Stimulated activated CD4-positive, alpha-beta T cell treated with anti-CD3 and anti-CD28 coated beads, Interleukin-1b, Interleukin-23, amount 100 ng/mL, for 4 hours (primary cell): ENCODE measurements at regions not wholly inside any gene's neighbourhood (a gene's known extent, or its start where the extent isn't known, plus 50 kb on each side); places are given as distances from the start of the nearest gene placed in this dataset.

Experiments used
- DNase-seq, 2 donors: peaks; one replicate each; pipeline ENCODE4 v3.0.0-alpha.2; 2020; ENCODE audit warnings: low read depth in 2 of 2

DNA sequence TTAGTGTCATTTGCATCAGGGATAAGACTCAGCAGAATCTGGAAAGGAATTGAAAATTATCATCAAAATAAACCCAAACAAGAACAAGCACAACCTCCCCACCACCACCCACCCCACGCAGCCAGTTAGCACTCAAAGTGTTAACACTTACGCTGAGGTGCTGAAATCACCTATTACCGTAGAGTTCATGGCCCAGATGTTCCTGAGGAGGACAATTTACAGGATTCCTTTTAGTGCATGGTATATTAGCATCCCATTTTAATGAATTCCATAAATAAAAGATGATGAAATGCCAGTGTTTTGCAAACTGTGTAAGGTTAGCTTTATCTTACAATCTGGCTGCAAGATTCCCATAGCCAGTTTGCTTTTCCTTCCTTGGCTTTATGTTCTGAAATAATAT lies 359.3 kb upstream of the SOX11 start:
- no peak for DNase-seq

DNA sequence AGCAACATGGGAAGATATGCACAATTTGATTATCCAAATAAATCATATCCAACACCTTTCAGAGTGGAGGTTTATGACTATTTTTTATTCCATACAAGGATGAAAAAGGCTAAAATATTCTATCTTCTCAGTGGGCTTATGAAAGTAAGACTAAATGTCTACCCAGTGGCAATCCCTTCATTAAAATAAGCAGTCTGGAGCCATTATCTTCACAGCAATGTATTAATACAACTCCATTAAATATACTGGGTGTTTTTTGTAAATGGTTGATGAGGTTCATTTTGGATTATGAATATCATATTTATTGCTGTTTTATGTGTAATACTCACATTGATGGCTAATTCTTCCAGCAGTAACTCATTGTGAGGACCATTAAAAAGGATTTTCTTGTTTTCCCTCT lies 352.7 kb upstream of the SOX11 start:
- DNase-seq = no peak

DNA sequence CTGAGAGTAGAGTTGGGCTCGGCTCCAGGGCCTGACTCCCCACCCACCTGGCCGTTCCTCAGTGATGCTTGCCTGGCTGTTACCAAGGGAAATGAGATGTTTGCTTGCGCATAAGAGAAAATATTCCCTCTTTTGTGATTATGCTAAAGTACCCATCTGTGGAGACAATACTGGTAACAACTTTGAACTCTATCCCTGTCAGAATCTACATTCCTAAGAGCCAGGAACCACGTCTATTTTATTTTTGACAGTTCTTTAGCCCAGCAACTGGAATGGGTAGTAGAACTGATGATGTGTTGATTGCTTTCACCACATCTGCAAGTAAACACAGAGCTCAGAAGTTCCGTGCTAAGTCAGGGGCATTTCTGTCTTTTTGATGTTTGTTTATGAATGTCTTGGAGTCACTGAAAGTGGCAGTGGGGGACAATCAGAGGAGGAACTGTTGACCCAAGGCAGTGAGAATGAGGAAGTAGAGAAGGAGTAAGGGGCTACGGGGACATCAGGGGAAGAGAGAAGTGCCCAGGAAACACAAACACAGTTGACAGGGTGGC lies 348.3 kb upstream of the SOX11 start:
- DNase-seq = no peak

DNA sequence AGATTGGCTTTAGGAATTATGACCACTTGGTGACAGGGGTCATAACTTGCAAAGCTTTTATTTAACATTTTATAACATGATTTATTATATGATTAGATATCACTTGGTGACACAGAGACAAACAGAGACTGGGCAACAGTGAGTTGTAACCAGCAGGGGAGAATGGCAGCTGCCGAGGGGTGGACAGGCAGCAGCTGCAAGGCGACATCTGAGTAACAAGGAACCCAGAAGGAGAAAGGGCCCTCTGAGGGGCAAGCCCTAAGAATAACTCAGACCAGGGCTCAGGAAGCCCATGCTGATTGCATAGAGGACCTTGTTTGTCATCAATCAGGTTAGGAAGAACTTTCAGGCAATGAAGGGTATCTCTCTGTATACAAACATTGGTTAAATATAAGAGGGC lies 339.9 kb upstream of the SOX11 start:
- no peak for DNase-seq

DNA sequence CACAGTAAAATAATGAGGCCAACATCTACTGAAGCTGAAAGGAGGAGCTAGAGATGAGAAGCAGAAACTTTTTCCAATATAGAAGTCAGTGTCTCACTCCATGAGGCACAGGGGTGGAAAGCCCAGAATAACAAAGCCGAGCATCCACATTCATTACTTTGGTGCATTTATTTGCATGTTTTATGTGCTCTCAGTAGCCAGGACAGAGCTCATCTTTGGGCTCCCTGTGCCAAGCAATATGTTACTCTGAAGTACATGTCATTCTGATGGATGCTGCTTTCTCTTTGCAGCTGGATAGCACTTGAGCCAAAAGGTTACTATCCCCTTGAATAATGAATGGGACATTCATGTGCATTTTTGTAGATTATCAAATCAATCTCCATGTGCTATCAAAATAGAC lies 338.6 kb upstream of the SOX11 start:
- DNase-seq = no peak

DNA sequence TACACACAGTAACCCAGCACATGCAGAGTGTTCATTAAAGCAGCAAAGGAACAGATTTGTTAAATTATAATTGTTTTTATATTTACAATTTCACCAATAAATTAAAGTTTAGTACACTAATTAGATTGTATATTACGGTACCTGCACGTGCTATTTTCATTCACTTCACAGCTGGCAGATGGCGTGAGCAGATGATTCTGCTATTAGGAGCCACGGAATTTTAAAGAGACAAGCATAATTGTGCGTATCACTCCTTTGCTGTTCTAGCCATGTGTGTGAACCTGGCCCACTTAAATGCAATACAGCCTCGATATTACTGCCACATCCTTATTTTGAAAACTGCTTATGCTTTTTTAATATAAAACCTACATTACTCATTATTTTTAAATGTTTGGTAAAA lies 332.8 kb upstream of the SOX11 start:
- no peak for DNase-seq

DNA sequence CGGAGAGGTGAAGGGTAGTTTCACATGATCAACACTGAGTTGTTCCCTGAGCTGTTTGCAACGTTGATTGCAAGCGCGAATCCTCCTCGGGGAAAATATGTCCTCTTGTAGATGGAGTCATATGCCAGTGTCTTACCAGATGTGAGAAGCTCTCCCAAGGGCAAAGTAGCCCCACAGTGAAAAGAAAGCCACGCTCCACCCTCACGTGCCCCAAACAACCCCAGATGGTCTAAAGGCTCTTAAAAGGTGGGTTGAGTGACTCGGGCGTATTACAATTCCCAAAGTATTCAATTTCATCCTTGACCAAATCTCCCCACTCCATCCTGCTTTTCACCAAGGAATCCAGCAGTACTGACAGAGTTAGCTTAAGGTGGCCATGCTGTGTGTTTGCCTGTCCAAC lies 332.1 kb upstream of the SOX11 start:
- DNase-seq = no peak

DNA sequence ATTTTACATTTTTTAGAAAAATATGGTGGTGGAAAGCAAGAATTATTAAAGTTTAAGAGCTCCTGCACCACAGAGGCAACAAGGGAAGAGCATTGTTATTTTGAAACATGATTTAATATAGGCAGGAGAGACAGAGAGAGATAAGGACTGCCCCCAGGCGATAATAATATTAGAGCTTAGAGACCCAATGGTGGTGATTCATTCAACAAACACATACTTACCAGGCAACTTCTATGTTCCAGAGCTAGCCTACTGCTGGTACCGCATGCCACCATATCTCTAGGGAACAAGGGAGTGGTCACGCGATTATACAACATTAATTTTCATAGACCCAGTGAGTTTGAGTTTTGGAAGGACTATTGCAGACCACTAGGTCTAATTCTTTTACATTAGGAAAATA lies 327.8 kb upstream of the SOX11 start:
- no peak for DNase-seq

DNA sequence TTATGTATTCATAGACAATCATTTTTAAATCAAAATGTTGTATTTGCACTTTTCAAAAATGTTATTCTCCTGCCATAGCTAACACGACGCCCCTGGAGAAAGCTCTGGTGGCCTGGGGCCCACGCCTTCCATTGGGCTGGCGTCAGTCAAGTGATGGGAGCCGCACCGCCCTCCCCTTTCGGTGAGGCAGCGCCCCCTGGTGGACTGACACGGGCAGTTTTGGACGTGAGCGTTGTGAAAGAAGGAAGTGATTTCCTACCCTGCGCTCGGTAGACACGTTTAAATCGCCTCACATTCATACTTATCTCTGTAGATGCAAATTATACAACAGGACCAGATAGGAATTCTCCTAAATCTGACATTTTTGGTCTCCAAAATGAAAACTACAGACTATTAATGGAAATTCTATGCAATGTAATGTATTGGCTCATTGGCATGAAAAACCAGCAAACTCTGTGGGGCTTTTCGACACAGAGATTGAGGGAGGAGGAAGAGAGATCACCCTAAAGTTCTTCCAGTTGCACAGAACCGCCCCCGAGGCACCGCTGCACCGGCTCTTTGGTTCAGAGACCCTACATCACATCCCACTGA lies 326.2 kb upstream of the SOX11 start:
- peak in 1 of 2 donors; percentile 26 for DNase-seq

DNA sequence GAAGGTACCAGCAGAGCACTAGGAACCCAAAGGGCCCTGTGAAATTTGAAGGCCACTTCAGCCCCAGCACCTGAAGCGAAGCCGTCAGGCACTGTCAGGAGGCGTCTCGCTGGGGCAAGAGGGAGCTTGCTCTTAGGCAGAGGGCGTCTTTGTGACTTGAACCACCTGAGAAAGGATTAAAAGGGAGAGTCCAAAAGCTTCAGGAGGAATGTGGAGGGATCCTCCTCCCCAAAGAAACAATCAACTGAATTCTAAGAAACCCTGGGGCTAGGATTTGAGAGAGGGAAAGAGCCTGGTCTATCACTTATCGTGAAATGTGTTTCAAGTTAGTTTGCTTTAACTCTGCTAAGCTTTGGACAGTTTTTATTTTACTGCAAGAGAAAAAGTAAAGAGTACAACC lies 324.9 kb upstream of the SOX11 start:
- no peak for DNase-seq

DNA sequence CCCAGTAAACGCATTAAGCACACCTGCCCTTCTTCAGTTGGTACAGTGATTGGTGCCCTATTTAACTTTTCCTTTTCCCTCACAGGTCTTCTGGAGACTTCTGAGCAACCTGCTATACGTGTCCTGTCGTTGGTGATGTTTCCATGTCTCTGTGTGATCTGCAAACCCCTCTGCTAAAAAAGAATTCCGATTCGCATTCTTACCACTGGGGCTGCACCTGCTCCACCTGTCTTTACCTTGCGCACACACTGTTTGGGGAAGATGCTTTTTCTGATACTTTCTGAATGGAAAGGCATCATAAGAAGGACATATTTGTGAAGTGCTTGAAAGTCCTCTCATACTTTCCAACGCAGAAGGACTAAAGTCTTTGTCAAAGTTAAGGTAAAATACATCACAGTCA lies 323.9 kb upstream of the SOX11 start:
- no peak for DNase-seq

DNA sequence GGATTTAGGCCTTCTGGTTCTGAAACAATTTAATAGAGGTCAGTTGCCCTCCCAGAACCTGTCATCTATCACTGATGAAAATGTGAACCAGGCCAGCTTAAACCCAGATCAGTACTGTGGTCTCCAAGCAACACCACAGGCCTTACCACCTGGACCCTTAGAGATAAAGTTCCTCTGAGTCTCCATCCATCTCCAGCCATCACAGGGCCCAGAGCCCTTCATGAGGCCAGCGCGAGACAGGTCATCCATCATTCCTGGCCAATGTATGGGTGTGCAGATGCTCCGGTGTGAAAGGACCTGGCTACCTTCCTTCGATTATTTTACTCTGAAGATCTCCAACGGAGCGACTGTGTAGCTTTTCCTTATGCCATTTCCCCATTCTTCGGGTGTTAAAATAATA lies 322.7 kb upstream of the SOX11 start:
- DNase-seq = no peak

DNA sequence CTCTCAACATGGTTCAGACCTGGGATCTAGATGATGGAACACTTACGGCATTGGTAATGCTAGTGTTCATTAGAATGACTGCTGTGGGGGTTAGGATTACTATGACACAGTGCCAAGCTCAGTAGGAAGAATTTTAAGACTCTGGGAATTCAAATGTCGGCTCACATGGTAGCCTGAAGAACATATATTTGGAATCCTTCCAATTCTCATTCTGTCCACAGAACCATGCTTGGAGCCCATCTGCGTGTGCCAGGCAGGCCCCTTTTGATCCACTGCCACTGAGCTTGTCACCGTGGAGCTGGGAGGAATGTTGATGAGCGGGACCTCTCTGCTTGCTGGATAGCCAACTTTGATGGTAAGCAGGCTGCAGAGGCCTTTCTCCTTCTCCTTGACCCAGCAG lies 322.0 kb upstream of the SOX11 start:
- DNase-seq = no peak

DNA sequence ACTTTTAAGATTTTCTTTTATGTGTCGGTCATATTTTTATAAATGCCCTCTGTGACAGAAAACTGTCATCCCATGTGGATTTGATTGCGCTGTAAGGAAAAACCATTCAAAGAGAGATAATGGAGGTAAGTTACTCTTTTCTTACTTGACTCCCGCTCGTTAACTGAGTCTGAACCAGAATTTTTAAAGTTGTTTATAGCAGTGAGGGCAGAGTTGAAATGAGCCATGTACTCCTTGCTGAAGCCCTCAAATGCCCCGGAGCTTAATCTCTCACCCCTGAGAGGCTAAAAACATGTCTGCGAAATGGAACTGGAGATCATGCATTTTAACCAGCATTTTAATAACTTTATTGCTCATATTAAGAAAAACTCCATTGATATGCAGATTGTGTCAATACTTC lies 320.0 kb upstream of the SOX11 start:
- no peak for DNase-seq

DNA sequence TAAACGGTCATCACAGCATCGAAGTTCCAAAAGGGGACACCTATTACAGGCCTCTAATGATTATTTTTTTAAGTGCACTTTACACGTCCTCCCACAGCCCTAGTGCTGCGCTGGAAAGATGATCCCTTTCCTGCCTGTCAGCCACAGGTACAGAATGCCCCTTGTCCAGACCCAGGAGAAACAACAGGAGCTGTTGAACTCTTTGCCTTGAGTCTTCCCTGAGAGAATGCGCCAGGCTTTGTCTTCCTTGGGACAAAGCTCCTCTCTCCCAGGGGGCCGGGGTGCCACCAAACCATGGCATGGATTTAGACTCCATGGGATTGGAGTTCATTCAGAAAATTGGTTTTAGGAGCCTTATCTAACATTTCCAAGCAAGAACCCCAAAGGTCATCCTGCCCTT lies 319.0 kb upstream of the SOX11 start:
- DNase-seq = no peak

DNA sequence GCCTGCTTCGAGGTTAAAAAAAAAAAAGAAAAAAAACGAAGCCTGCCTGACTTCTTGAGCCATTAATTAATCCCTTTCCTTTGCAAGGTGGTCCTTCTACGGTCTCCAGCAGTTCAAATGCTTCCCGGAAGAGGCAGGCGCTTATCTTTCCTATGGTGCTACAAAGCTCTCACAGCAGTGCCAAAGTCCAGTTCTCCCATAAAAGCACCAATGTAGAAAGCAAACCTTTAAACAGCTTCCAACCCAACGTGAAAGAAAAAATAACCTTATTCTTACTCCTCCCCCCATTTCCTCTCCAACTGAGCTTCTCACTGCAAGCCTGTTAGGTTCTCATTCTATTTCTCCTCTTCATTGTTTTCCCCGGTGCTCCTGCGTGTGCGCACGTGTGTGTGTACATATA lies 317.4 kb upstream of the SOX11 start:
- no peak for DNase-seq

DNA sequence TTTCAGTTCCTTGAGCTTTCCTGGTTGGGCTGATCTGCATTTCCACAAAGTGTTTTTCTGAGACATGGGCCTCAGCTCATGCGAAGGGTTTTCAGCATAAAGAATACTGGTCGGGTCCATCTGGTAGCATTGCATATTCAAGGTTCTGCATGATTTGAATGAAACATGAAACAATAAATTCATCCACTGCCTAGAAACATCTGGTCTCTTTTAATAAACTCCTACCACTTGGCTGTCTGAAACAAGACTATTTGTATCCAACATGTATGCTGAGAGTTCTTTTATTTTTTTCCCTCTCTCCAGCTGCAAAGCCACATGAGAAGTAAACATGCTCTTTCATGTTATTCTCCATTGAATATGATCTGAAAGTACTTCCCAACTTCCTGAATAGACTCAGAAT lies 314.9 kb upstream of the SOX11 start:
- no peak for DNase-seq

DNA sequence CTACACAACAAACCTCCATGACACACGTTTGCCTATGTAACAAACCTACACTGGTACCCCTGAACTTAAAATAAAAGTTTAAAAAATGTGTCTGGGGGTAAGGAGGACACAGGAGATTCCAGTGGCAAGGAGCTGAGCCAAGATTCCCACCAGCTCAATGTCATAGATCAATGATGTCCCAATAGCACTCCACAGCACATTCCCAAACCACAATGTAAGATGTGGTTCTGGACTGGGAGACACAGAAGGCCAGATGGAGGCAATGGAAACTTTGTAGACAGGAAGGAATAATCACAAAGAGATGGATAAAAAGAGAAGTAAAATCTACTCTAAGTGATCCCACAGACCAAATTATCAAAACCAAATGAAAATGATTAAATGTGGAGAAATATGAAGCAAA lies 312.4 kb upstream of the SOX11 start:
- DNase-seq = no peak

DNA sequence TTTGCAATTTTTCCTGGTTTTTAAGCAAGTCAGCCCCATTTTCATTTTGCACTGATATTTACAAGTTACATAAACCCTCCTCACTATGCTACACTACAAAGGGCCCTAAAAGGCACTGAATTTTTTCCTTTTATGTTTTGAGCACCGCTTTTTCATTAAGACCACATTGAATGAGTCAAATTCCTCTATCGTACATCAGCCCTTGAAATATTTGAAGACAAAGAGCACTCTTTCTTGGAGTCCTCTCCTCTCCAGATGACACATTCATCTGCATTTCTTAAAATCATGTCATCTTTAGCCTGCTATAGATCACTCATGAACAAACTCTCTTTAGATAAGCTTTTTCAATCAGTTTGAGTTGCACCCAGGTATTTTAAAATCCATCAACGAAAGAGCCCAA lies 306.6 kb upstream of the SOX11 start:
- no peak for DNase-seq

DNA sequence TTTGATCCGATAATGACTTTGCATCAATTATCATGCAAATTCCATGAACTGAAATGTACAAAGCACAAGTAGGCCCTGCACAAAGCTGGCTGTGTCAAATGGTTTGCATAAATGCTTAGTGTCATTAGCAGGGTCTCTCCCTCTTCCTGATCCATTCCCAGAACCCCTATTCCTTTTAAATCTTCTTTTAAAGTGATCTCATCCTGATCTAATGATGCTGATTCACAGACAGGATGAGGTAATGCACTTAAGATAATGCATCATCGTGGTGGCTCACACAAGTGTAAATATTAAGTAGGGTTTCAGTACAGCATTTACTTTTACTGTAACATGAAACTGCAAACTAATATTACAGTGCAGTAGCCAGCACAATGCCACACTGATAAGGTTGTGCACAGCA lies 304.8 kb upstream of the SOX11 start:
- no peak for DNase-seq

DNA sequence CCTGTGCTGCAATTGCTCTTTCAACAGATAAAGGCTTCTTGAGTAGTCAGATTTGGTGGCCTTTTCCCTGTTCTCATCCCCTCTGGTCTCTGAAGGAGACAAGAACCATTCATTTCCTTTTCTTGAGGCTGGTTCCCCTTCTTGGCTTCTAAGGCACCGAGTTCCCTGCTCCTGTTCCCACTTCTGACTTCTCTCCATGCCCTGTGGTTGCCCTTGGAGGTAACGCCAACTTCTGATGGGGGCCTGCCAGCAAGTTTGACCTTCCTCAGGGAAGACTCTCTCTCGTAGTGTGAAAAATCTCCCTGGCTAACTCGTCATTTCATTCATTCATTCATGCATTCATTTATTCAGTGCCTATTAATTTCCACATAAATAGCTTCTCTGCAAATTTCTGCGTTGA lies 302.4 kb upstream of the SOX11 start:
- DNase-seq = no peak

DNA sequence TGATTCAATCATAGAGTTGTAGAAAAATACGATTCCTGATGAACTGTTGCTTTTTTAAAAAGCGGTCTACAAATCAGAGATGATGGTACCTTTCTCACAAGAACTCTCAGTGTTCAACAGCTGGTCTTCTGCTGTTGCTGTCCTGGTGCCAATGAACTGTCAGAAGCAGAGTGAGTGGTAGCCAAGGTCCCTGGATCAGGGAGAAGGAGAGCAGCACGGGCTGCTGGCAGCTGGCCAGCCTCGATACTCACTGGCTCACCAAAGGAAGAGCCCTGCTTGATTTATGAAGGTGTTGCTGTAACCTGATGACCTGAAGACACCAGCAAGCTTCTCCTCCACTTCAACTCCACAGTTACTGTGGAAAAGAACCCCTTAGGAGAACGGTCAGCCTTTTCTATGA lies 300.8 kb upstream of the SOX11 start:
- no peak for DNase-seq

DNA sequence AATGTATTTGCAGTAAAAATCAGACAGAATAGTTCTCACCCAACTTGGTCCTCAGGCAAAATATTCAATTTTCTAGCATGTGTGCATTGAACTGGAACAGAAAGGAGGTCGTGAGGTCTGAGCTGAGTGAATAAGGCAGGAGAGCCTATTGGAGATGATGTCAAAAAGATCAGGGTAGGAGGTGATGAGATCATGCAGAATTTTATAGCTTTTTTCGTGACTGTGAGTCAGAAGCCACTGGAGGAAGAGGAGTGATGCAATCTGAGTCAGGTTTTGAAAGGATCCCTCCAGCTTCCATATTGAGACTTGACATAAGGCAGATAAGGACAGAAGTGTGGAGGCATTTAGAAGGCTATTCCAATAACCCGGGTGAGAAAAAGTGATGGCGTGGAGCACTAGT lies 299.5 kb upstream of the SOX11 start:
- no peak for DNase-seq

DNA sequence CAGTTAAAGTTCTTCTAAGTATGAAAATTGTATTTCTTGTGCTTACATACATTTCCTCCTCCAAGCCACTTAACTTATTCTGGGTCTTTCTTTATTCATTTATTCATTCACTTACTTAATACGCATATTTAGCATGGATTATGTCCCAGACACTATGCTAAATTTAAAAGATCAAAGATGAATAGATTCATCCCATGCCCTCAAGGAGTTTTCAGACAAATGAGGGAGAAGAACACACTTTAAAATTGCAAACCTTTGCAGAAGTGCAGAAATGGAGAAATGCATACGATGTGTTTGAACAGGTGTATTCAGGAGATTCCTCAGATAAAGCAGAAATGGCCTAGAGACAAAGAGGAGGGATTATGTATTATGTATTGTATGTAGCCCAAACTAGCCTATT lies 298.7 kb upstream of the SOX11 start:
- no peak for DNase-seq

DNA sequence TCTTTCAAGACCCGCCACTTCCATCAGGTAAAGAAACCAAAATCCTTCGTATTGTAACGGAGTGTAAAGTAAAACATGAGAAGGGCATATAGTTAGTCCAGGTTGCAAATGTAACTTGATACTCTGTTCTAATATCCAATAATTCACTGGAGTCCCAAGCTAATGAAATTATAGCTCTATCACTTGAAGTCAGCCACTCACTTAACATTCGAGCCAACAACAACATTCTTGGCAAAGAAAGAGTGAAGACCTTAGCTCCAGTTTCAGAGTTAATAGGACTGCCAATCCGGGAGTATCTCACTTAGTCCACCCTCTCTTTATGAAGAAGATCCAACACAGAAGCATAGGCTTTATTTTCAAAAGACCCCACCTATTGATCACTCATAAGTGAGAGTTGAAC lies 298.0 kb upstream of the SOX11 start:
- DNase-seq = no peak
